ENCODE measurements at regions not wholly inside any gene's neighbourhood (a gene's known extent, or its start where the extent isn't known, plus 50 kb on each side); places are given as distances from the start of the nearest gene placed in this dataset.
"Not testable (repeated sequence)": the region's sequence is repeated elsewhere in the genome, so short reads cannot be mapped to it uniquely, and the experiment has no call there.

- not testable (repeated sequence) for DNase-seq
Measured at GRCh38 chr10:62500116-62500515, 125.9 kb downstream of the ZNF365 start.

GRCh38 chr10:62501547-62501946 is 127.4 kb downstream of the ZNF365 start:
- peak; percentile 12 for DNase-seq

- peak; percentile 19 for DNase-seq
Measured at GRCh38 chr10:62502995-62503613, 128.9 kb downstream of the ZNF365 start.

- DNase-seq: no peak
Measured at GRCh38 chr10:62503872-62504271, 129.7 kb downstream of the ZNF365 start.

- DNase-seq: no peak
Measured at GRCh38 chr10:62506371-62506770, 132.2 kb downstream of the ZNF365 start.

GRCh38 chr10:62511238-62511637 is 137.1 kb downstream of the ZNF365 start:
- no peak for DNase-seq

- no peak for DNase-seq
Measured at GRCh38 chr10:62511656-62512055, 137.5 kb downstream of the ZNF365 start.

- DNase-seq: peak; percentile 61
Measured at GRCh38 chr10:62512732-62513475, 138.7 kb downstream of the ZNF365 start.

- no peak for DNase-seq
Measured at GRCh38 chr10:62514079-62514693, 140.0 kb downstream of the ZNF365 start.

- DNase-seq: no peak
Measured at GRCh38 chr10:62517252-62517651, 143.1 kb downstream of the ZNF365 start.

GRCh38 chr10:62527019-62527827 is 153.1 kb downstream of the ZNF365 start:
- no peak for DNase-seq

- no peak for DNase-seq
Measured at GRCh38 chr10:62528441-62528840, 154.3 kb downstream of the ZNF365 start.

GRCh38 chr10:62529396-62529795 is 155.2 kb downstream of the ZNF365 start:
- DNase-seq: no peak

- DNase-seq: no peak
Measured at GRCh38 chr10:62534031-62534430, 159.9 kb downstream of the ZNF365 start.

GRCh38 chr10:62538606-62539005 is 164.4 kb downstream of the ZNF365 start:
- DNase-seq: no peak

GRCh38 chr10:62540389-62540788 is 166.2 kb downstream of the ZNF365 start:
- DNase-seq: no peak

GRCh38 chr10:62541811-62542210 is 167.6 kb downstream of the ZNF365 start:
- DNase-seq: no peak

- DNase-seq: no peak
Measured at GRCh38 chr10:62543571-62544355, 169.6 kb downstream of the ZNF365 start.

- peak; percentile 63 for DNase-seq
Measured at GRCh38 chr10:62545160-62546066, 171.2 kb downstream of the ZNF365 start.

GRCh38 chr10:62548686-62549085 is 174.5 kb downstream of the ZNF365 start:
- no peak for DNase-seq

GRCh38 chr10:62550173-62550572 is 176.0 kb downstream of the ZNF365 start:
- DNase-seq: no peak
